Right renal pelvis (tissue), 4 donors: ENCODE measurements at regions not wholly inside any gene's neighbourhood (a gene's known extent, or its start where the extent isn't known, plus 50 kb on each side); places are given as distances from the start of the nearest gene placed in this dataset.

ENCODE experiments used
- DNase-seq, 4 donors: peaks; one replicate each; pipeline ENCODE4 v3.0.0-alpha.2; 2013; ENCODE audit warnings: low read depth in 4 of 4, low spot score in 3 of 4, missing footprints in 1 of 4

DNA sequence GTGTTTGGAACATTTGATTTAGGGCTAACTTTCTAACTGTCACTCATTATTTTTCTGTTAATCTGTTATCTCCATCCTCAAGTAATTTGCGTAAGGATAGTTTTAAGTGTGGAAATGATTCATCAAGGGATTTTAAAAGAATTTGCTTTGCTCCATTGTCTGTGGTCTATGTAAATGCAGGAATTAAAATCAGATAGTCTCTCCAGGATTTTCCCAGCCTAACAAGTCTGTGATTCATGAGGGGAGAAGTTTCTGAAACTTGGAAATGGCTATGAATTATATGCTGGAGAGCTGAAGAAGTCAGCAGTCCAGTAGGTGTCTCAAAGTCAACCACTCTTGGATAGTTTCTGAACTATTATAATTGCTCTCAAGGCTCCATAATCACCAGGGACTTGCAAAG lies 264.5 kb downstream of the MRPL39 start:
- DNase-seq: no peak

DNA sequence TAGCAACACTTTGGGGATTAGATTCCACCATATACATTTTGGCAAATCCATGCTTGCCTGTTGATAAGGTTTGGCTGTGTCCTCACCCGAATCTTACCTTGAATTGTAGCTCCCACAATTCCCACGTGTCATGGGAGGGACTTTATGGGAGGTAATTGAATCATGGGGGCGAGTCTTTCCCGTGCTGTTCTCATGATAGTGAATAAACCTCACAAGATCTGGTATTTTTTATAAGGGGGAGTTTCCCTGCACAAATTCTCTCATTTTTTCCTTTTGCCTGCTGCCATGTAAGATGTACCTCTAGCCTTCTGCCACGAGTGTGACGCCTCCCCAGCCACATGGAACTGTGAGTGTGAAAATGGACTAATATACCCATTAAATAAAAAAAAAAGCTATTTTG lies 265.3 kb downstream of the MRPL39 start:
- DNase-seq: no peak

DNA sequence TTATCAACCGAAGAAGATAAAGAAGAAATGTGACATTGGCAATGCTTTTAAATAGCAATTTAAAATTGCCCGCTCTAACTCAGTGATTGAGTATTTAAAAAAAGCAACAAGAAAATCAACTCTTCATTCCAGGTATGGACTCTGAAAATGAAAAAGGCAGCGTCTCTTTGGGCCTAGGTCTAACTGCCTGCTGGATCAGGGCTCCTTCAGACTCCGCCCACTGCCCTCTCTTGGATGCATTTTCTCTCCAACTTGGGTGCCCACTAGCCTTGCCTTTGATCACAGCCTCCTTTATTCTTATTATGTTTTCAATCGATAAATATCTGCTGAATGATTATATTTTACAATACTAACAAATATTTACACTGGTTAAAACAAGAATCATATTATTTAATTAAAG lies 268.9 kb downstream of the MRPL39 start:
- DNase-seq: no peak

DNA sequence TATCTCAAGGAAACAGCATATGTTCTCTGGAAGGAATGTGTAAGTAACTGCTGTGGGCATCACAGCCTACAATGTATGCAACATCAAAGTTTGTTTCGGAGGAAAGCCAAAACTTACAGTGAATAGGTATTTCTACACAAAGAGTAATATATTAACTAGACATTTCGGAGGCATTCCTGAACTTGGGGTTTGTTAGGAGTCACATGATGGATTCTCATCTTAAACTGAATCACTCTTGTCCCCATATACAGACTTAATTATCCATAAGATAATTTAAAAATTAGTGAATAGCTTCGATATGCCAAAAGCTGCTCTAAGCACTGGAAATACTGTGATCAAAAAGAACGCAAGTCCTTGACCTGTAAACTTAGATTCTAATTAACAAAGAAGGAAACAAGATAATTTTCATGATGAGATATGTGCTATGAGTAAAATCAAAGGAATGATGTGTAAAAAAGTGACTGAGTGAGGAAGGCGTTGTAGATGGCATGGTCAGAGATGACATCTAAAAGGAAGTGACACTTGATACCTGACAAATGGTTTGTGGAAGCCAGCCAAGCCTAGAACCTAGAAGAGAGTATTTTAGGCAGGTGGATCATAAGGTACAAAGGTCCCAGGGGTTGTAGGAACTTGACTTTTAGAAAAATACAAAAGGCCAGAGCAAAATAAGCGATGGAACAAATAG lies 273.1 kb downstream of the MRPL39 start:
- DNase-seq: no peak

DNA sequence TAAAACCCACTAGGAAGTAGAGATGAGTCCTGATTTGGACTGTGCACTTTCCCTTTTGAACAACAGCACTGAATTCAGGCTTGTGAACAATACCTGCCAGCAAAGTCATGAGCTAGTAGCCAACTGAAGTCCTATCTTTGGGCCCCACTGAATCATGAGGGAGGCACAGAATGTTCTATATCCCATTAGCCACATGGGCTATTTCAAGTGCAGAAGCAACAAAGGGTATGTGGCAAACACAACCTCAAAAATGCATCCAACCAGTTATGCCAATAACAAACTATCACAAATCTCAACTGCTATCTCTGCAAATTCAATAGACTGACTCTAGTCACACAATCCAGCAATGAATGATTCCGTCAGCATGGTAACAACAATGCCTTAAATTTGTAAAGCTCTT lies 276.0 kb downstream of the MRPL39 start:
- no peak for DNase-seq

DNA sequence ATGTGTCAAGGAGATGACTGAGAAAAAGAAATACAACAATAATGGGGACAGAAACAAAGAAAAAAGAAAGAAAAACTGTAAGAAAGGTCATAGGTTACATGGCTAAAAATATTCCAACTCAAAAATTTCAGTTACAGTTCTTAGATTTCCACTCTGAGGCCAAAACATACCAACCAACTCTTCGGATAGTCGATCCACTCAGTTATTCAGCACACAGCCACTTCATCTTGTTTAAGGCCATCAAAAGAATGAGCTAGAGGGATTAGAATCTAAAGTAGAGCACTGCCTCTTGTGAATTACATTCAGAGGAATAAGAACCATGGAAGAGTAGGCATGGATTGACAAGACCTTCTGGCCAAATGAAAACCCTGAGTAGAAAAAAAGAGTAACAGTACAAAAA lies 277.0 kb downstream of the MRPL39 start:
- DNase-seq: no peak

DNA sequence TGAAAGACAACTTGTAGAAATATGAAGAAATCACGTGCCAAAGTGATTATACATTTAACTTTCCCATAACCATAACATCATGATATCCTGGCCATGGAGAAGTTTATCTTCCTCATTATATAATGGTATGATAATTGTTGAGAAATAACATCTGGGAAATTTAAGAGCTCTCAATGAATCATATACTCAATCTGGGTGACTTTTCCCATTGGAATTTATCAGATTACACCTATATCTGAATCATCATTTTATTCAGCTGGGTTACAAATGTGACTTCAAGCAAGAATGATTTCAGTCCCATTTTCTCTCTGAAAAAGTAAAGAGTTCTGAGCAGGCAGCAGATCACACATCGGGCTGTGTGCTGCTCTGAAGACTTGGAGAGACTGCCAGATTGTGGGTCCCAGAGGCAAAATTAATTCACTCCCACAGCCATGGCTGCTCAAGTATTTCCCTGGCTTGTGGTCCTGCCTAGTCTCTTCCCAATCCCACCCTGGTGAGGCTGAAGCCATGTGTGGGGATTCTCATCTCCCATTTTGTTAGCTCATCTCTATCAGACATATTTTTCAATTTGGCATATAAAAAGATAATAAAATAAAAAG lies 278.0 kb downstream of the MRPL39 start:
- no peak for DNase-seq

DNA sequence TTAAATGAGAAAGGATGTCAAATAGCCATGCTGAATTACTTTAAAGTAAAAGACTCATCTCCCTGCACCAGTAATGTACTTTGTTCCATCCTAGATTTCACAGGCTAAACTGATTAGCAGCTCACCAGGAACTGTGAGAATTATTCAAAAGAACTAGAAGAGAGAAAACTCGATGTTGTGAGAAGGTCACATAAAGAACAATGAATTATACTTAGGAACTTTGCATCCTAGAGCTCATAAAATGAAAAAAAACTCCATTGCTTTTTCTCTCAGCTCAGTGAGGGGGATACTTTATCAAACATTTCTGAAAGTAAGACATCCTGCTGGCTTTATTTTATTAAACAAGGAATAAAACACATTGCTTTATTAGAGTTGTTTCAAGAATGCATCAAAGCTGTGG lies 278.5 kb downstream of the MRPL39 start:
- no peak for DNase-seq

DNA sequence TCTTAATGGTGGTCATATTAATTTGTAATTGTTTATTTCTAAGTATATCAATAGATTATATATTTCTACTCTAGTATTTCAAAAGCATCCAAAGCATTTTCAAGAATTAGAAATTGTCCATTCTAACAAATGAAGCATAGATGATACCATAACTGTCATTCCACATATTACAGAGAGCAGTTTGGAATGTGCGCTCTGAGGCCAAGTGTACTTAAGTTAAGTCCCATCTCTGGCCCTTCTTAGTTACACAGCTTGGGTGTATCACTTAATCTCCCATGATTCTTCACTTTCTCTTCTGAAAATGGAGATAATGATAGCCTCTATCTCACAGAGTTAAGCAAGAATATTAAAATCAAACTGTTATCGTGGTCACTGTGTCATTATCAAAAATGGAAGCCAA lies 281.1 kb downstream of the MRPL39 start:
- DNase-seq: no peak

DNA sequence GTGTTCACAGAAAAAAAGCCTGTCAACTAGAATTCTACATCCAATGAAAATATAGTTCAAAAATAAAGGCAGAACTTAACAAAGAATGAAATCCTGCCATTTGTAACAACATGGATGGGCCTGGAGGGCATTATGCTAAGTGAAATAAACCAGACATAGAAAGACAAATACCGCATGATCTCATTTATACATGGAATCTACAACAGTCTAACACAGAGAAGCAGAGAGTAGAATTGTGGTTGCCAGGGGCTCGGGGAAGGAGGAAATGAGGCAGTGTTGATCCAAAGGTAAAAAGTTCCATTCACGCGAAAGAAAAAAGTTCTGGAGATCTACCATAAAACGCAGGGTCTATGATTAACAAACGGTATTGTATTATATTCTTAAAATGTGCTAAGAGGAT lies 282.6 kb downstream of the MRPL39 start:
- no peak for DNase-seq

DNA sequence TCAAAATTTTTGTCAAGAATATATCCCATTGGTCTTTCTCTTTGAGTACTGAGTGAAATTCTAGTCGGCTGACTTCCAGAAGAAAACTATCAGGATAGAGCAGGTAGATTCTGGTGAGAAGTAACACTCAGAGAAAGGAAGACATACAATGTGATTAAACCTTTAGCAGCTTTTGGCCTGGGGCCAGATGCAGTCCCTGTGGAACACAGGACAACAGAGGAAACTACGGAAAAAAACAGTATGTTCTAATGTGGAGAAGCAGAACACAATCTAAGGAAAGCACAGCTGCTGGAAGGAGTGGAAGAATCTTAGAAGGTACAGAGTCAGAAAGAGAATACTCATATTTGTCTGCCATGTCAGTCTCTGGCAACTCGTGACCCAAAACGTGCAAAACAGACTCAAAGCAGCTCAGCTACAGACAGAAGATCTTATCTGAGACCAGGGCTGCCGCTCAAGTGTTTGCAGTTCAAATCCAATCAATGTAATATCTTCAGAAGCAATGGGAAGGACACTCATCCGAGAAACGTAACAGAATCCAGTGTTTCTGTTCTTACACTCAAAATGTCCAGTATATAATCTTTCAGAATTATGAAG lies 283.8 kb downstream of the MRPL39 start:
- no peak for DNase-seq

DNA sequence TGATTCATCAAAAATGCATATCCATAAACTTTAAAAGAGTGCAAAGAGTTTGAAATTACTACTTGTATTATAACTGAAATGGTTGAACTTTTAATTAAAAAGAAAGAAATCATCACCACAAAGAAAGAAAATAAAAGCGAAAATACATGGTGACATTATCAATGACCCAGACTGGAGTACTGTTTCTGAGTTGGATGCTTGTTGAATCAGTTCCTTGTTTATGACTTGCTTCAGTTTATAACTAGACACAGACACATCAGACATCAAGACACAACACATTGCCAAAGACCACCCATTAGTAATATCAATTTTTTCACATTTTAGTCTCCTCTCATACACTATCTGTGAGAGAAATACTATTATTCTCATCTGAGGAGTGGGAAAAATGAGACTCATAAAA lies 293.0 kb downstream of the MRPL39 start:
- no peak for DNase-seq

DNA sequence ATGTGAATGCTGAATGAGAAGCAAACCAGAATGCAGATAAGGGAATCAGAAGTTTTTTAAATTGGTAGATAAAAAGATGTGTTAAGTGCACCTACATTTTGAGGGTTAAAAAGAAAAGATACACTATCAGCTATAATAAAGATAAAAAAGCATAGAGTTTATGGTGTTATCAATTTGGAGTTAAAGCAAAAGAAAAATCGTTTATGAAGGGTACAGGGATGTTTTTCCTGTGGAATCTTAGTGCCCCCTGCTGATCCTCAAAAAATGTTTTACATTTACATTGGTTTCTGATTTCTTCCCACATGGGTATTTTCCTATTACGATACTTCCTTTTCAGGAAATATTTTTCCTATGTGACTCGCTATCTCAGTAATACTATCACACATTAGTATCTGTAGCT lies 293.5 kb downstream of the MRPL39 start:
- no peak for DNase-seq

DNA sequence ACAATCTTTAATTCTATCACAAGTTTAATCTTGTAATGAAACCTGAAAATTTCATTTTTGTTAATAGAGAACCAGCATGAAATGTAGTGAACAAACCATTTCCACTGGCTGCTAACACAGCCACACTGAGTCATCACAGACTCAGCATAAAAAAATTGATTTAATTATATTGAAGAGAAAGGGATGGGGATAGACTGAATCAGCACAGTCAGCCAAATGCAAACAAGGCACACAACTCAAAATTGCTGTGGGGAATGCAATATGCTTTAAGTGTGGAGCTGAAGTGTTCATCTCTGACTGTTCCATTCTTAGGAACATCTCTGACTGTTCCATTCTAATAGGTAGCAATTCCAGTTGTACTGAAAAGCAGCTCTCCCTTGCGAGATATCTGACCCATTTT lies 299.8 kb downstream of the MRPL39 start:
- DNase-seq: no peak

DNA sequence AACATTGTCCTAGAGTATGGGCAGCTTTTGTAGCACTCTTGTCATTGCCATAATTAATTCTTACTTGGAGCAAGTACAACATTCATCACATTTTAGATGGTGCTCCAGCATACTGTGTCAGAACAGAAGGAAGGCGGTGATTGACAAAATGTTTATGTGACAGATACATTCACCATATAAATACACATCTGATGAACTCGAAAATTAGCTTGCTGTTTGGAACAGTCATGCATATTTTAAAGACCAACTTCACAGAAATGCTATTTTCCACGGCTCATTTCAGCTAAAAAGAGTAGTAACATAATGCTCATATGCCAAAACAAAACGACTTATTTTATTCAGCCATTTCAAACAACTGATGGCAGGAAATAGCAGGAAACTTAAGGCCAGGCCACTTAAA lies 302.7 kb downstream of the MRPL39 start:
- DNase-seq: no peak

DNA sequence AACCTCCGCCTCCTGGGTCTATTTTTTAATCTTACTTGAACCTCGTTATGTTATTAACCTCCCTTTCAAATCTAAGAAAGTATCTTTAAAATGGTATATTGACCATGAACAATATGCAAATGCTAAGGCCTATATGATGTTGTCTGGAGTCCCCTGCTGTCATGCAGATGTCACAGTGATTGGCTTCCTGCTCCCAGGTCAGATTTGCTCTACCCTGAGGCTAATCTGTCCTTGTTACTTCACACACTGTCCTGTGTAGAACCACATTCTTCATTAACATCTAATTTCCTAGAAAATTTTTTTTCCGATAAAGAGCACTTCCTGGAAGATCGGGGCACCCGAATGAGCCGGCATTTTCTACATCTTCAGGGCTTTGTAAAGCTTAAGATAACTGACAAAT lies 306.6 kb downstream of the MRPL39 start:
- DNase-seq: no peak

DNA sequence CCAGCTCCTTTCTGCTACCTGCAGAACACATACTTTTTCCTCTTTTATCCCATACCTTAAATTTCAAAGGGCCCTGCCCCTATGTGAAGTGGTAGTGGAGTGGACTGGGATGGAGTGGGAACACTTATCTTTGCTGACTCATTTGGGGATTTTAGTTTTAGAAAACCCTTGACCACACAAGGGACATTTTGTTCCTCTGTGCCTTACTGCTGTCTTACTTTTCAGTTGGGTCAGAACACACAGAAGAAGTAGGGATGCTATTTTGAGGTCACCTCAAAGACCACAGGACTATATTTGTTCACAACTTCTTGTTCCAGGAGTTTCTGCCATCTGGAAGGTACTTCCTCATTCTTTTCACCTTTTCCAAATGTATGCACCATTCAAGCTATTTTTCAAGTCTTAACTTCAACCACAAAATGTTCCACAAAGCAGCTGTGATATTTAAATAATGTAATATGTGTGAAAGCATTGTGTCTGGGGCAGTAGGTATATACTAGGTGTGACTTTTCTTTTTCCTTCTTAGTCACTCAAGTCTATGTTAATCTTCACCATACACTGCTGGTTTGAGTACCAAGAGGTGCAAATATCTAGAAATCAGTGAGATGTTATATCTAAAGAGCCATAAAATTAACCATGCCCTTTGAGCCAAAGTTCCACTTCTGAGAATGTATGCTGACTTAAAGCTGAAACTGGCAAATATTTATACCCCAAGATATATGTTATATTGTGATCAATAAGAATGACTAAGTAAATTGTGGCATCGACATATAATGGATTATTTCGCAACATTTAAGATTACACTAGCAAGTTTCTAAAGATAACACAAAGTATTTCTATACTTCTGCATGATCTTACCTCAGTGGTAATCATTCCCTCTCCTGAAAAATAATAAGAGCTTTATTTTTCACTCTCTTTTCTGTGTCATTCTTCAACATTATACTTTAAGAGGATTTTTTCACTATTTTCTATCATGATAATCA lies 308.5 kb downstream of the MRPL39 start:
- DNase-seq: no peak

DNA sequence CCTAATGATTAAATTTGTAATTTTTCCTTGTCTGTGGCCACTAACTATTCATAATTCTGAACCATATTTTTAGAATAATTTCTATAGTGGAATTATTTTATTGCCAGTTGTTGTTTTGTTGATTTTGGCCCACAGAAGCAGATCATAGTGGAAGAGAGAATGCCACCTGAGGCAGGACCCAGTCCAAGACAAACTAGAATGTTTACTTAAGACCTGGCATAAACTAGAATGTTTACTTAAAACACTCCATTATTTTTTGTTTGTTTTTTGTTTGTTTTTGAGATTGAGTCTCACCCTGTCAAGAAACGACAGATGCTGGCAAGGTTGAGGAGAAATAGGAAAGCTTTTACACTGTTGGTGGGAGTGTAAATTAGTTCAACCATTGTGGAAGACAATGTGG lies 310.2 kb downstream of the MRPL39 start:
- DNase-seq: no peak

DNA sequence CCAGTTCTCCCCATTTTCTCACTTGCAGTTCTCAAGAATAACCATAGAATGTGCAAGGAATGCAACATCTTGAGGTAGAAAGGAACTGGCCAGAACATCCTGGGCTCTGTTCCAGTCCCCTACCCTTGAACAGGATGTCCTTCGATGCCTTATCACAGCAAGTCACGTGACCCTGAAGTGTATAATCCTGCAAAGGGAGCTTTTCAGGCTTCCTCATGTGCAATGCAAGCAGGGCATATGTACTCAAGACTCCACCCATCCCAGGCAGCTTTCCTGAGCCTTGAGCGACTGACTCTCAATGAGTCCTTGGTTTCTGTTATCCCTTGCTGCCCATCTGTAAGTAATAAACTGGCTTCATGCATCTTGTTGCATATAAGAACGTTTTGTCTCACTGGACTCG lies 311.0 kb downstream of the MRPL39 start:
- DNase-seq: no peak

DNA sequence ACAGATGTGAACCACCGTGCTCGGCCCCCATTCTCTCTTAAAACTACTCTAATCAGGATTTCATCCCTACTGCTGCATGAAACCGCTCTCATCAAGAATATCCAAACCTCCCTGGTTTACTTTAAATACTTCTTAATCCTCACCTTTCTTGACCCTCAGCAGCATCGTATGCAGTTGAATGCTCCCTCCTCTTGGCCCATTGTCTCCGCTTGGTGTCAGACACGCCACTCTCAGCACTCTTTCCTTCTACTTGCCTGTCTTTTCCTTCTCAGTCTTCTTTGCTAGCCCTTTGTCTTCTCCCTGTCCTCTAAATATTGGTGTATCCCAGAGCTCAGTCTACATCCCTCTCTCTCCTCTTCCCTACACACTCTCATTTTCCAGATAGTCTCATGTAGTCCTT lies 314.9 kb downstream of the MRPL39 start:
- no peak for DNase-seq

DNA sequence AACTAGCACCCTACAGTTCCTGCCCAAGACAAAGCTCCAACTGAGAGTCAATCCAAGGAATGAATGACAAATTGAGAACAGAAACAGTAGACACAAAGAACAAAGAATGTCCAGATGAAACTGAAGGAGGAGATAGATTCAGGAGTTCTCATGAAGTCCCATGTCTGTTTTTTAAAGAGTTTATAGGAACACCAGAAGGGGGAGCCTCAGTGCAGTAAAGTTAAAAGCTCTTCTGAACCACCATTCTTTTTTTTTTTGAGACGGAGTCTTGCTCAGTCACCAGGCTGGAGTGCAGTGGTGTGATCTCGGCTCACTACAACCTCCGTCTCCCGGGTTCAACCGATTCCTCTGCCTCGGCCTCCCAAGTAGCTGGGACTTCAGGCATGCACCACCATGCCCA lies 323.6 kb downstream of the MRPL39 start:
- DNase-seq: peak in 1 of 4 donors; percentile 1
